ENCODE measurements at regions not wholly inside any gene's neighbourhood (a gene's known extent, or its start where the extent isn't known, plus 50 kb on each side); places are given as distances from the start of the nearest gene placed in this dataset.

DNA sequence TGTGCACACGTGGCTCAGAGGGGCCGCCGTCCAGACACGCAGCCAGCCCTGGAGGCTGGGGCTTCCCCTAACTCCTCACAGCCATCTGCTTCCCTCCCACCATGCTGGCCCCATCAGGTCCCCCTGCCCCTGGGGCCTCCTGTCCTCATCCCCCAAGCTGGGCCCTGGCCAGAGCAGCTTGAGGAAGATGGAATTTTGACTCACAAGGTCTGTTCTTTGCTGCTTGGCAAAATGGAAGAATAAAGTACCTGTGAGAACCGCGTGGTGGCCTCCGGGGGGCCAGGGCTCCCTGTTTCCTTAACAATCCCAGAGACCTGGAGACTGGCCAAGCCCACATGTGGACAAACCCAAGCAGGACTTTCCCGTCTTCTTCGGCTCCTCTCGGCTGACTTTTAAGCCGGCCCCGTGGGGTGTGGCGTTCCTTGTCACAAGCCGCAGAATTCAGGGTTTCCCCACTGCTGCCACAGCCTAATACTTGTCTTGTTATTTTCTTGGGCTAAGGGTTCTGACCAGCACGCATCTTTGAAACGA lies 872.8 kb downstream of the BRD1 start:
- DNase-seq: no peak

DNA sequence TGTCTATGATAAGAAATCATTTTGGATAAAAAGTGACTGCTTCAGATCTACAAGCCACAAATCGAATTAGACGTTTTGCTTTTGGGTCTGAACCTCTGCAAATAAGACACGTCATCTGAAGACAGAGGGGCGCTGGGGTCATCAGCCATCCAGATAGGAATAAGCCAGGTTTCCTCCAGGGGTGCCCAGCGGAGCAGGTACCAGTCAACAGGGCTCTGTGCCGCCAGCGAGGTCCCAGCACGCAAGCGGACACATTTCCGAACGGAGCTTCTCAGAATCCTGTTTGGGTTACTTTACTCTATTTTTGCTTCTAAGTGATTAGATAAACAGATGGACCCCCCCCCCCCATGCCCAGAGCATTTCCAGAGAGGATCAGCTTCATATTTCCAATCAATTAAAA lies 873.8 kb downstream of the BRD1 start:
- DNase-seq: no peak

DNA sequence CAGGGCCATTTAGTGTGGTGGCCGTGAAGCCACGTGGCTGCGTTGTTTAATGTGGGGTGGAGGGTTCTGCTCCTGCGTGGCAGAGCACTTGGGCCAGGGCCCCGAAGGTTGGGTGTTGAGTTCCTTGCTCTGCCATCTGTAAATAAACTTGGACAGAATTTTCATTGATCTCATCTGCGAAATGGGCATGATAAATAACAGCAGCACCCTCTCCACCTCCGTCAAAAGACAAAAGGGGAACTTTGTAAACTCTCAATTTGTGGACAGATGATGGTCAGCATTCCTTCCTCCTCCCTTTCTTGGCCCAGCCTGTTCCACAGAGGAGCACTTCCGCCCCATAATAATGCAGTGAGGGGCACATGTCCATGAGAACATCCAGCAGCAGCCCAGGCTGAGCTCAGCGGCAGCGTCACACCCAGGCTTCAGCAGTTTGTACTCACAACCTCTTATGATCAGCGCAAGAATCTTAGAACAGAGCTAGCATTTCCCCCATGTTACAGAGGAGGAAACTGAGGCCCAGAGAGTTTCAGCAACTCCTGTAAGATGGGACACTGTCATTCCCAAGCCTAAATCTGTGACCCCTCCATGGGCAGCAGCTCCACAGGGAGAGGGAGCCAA lies 874.5 kb downstream of the BRD1 start:
- no peak for DNase-seq

DNA sequence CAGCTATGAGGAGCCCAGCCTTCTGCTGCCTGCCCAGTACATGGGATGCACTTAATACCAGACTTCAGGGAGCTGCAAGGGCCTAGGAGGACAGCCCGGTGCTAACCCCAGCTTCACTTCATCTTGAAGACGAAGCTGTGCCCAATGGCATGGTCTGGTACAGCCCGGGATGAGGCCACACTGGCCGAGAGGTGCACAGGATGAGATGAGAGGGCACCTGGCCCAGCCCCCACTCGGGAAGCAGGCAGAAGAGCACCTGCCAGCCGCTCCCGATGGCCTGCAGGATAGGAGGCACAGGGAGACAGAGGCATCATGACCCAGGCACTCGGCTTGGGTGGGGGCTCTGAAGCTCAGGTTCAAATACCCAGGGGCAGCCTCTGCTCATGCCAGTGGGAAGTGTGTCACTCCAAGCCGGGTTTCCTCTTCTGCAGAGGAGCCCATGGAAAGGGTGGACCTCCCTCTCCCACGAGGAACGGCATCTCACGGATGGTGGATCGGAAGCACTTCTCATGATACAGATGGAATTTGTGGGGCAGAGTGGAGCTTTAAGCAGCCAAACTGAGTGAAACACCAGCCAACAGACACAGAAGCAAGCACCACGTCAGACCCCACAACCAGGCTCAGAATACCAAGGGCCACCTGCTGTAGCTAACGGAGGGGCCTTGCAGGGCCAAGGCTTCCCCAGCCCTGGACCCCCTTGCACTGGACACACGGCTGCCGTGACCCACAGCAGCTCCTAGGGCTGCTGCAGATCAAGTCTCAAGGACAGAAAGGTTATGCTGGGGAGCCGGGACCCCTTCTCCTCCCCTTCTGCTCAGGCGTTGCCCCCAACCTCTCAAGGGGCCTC lies 875.2 kb downstream of the BRD1 start:
- DNase-seq: no peak

DNA sequence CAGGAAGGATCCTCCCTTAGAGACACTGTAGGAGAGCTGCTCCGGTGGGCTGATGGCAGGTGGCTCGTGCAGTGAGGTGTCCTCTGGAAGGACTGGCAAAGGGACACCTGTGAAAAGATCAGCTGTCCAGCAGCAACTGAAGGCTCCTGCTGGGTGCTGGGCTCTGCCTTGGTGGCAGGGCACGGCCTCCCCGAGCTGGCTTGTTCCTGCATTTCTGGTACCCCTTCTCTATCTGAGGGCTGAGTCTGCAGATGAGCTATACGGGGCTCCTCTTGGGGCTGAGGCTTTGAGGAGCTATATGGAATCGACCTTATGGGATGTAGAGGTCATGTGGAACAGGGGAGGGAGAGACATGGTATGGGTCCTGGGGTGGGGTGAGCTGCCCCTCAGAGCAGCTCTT lies 875.8 kb downstream of the BRD1 start:
- DNase-seq: no peak

DNA sequence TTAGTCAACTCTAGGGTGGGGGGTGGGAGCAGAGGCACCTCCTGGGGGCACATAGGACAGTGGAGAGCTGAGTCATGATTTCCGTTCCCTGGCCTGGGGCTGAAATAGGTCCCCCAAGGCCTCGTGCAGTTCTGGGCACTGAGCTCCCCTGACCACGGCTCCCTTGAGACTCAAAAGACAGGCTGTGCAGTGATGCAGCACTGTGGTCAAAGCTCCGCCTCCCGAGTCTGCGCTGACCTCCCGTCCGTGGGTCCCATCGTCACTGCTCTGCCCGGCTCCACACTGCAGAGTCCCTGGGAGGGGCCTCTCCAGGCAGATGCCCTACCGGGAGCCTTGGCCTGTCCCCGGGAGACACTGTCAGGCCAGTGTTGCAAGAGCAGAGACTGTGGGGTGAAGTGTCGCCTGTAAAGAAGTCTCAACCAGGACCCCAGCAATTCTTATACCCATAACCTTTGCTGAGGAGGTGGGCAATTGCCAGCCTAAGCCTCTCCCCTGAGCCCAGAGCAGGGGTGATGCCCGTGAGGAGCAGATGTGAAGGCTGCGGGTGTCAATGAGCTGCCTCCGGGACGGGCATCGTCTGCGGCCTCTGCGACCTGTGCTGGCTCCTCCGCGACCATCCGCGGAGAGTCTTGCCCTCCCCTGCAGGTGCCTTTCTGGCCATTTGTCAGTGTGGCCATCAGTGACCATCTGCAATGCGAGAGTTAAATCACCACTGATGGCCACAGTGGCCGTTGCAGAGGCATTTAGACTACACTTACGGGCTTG lies 877.3 kb downstream of the BRD1 start:
- no peak for DNase-seq

DNA sequence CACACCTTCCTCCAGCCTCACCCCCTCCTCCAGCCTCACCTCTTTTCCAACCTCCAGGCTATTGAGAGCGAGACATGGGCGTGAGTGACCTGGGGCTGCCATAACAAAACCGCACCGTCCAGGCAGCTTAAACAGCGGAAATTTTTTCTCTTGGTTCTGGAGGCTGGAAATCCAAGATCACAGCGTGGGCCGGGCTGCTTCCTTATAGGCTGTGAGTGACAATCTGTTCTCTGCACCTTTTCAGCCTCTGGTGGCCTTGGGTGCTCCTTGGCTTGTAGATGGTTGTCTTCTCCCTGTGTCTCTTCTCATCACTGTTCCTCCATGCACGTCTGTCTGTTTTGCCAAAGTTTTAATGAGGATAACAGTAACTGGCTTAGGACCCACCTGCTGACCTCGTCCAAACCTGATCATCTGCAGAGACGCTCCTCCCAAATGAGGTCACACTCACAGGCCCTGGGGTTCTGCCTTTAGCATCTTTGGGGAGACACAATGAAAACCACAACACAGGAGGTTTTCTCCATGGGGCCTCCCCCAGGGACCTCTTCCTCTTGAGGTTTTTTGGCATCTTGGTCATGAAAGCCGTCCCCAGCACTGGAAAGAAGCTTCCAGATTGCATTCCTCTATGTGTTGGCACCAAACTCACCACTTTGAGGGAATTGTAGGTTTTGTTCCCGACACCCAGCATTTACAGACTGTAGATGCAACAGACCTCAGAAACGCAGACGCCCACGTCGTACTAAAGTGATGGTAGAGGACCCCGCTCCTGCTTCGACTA lies 878.1 kb downstream of the BRD1 start:
- DNase-seq: no peak

DNA sequence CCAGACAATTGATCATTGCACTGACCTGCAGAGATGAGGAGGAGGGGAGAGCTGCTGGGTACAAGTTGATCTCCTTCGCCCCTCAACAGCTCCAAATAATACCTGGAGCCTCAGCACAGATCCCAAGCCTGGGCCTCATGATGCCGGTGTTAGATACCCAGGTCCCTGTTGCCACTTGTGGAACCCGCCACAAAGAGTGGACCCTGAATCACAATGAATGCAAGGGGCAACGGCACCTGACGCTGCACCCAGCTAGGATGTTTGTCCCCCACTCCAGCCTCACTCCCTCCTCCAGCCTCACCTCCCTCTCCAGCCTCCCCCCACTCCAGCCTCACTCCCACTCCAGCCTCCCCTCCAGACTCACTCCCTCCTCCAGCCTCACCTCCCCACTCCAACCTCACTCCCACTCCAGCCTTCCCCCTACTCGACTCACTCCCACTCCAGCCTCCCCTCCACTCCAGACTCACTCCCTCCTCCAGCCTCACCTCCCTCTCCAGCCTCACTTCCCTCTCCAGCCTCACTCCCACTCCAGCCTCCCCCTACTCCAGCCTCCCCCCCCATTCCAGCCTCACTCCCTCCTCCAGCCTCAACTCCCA lies 879.0 kb downstream of the BRD1 start:
- no peak for DNase-seq

DNA sequence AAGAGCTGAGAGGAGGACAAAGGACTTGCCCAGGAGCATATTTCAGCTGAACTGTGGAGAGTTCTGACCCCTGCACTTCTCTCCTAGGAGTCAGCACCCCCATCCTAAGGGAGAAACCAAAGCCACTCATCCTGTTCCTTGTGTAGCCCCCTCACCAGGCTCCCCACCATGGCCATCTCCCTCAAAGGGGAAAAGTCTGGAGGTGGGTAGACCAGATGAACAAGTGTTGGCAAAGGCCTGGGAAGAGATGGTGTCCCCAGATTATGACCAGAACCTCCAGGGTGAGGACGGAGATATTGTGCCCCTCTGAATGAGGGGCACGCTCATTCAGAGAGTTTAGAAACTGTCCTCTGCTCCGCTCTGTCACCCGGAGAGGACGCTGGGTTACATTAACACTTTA lies 880.0 kb downstream of the BRD1 start:
- no peak for DNase-seq

DNA sequence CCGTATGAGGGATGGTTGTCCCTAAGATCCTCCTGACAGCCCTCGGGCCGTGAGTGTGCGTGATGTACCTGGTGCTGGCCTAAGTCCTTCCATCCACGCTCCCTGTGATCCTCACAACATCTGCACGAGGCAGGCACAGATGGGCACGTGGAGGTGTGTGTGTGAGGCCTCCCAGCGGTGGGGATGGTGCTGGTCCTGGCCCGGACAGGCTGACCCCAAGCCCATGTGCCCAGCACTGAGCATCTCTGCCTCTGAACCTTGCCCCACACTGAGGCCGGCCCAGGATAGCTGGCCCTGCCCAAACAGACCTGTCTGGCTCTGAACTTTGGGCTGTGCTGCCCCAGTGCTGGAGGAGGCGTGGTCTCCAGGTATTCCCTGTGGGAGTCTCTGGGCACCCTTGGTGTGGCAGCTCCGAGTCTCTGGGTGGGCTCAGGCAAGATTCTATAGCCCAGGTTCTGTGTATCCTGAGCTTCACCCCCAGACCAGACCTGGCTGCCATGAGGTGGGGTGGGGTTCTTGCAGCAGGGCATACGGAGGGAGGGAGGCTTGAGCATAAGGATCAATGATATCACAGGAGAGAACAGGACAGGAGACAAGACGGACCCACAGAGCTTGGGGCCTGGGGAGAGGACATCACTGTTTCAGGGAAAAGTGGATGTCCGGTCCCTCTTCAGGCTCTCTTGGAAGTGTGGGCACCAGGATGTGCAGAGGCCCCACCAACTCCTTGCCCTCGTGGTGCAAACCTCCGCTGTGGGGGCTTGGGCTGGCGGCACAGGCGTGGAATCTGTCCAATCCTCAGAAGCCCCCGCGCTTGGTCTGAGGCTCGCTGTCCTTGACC lies 881.8 kb downstream of the BRD1 start:
- DNase-seq: no peak

DNA sequence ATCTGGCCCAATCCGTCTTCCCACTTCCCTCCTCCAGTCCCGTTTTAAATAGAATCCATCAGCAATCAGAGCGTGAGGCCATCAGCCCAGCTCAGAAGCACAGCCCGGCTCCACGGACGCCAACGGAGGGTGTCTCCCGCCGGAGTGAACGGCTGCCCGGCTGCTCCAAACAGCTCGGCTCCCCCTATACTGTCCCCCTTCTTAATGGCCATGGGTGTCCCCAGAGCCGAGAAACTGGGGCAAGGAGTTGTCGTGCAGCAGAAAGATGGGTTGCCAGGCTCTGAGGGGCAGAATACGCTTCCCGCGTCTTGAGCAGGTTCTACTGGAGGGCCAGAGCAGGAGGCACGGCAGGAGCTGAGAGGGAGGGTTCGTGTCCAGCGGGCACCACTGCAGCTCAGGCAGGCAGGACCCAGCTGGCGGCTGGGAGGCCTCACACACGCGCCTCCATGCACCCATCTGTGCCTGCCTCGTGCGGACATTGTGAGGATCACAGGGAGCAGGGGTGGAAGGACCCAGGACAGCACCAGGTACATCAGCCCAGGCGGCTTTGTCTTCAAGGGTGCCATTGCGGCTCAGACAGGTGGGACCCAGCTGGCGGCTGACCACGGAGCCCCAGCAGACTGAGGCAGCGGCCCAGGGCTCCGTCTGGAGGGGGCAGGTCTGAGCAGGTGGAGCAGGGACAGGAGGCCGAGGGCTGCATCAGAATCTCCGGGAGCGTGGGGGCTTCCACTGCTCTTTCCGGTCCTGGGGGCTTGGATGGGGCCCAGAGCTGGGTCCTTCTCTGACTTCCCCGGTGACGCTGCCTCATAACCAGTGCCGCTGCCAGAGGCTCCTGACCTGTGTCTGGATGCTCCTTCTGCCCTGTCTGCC lies 882.7 kb downstream of the BRD1 start:
- DNase-seq: no peak

DNA sequence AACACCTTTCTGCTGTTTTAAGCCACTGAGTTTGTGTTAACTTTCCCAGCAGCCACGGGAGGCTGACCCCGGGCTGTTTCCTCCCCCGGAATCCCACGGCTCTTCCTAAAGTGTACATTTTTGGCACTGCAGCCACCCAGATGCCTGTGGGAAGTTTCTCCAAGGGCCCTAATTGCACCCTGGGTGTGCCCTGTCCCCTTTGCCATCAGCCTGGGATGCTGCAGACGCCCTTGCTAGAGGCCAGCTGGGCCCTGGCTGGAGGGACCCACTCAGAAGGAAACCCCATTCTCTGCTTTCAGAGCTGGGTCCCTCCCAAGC lies 883.3 kb downstream of the BRD1 start:
- no peak for DNase-seq

DNA sequence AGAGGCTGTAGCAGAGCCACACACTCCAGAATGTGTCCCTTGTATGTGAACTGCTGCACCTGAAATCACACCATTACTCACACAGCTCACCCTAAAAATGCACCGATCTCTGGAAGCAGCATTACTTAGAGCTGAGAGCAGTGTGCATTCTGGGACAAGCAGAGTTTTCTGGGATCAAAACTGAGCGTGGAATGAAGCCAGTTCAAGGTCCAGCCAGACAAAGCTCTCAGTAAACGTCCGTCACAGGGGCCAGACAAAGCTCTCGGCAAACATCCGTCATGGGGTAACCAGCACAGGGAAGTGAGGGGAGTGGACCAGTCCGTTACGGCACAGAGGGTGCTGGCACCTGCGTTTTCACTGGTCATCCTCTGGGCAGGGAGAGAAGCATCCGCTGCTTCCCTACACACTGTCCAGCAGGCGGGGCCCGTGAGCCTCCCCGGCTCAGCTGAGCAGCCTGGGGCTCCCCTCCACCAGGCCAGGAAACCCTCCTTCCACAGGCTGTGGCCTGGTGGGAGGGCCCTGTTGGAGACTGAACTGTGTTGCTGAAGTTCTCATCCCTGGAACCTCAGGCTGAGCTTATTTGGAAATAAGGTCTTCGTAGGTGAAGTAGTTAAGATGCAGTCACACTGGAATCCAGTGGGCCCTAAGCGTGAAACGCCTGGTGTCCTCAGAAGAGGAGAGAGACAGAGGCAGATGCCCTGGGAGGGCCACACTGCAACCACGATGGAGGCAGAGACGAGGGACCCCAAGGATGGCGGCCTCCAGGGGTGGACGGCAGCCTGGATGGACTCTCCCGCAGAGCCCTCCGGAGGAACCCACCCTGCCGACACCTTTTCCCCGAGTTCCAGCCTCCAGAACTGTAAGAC lies 883.9 kb downstream of the BRD1 start:
- no peak for DNase-seq

DNA sequence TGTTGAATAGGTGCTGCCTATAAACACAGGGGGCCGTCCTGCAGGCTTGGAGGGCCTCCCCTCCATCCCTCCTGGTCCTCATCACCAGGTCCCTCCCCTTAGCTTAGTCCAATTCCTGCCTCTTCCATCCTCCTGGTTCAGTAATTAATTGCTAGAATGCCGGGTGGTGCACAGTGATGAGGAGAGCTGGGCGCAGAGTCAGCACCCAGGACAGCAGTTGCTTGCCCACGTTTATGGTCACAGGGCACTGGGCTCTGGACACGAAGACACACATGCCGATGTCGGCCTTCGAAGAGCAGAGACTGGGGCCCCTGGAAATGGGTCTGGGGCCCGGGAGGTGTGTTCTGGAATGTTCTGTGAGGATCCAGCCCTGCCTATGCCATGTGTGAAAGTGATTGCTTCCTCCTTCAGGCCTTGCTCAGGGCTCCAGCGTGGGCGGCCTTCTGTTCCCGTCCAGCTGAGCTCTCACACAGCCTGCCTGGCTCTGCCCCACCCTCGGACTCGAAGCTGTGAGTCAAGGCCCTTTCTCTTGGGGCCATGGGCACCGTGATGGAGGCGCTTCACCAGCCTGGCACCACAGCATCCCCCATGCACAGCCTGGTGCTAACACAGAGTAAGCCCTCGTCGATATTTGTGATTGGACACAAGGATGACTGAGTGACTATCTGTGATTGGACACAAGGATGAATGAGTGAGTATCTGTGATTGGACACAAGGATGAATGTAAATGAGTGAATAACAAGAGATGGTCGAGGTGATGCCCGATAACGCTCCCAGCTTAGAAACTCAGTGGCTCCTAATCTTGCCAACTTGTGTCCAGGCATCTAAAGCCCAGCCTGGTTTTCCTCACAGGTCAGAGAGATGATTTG lies 884.7 kb downstream of the BRD1 start:
- no peak for DNase-seq

DNA sequence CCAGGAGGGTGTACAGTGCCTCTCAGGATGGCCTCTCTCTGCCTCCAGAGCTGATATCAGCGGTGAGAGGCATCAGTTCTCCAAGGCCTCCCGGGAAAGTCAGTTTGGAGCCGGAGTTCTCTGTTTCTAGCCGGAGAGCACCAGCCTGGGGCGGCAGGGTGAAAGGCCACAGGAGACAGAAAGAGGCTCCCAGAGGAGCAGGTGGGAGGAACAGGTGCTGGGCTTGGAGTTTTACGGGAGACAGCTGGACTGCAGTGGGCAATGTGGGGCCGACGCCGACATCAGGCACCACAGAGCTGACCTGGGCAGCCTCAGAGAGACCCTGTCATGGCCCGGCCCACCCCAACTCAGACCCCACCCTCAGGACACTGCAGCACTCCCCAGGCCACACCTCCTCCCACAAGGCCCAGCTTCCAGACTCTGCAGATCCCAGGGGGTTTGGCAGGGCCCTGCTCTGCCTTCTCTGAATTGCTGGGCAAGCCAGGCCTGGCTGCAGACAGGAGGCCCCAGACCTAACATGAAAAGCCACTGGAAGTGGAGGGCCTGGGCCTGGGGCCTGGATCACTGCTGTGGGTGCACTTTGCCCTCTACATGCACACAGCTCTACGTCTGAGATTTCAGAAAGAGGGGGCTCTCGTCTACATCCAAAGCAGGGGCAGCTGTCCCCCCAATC lies 885.6 kb downstream of the BRD1 start:
- no peak for DNase-seq

DNA sequence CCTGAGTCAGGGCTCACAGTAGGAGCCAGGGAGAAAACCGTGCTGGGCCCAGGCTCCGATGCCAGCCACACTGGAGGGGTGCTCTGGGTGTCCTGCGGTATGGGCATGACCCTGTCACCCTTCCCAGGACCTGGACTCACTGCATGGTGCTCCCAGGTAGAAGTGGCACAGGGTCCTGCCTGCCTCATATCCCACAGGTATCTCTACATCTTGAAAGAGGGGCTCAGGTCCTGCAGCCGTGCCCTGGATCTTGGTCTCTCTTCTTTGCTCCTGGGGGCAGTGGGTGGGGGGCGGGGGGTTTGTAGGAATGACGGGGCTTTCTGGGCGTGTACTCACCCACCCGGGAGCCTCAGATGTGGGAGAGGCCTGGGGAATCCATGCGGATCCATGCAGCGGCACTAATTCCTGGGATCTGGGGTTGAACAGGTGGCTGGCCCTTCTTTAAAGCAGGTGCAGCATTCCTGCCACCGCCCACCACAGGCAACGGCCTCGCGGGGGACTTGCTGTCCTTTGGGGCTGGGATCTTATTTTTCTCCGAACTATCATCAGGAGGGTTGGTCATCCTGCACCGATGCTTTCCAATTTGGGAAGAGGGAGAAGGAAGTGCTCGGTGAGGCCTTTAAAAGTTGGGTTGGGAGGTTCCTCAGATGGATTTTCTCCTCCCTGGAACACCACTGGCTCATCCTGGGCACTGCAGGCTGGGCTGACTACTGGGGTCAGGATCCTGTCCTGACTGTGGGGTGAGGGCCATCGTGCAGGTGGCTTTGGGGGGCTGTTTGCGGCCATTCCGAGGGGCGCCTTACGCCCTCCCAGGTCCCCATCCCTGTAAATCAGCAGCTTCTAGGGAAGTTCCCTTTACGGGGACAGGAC lies 886.4 kb downstream of the BRD1 start:
- DNase-seq: no peak

All from NCI-H1417 treated with DMSO at 0.1 percent for 48 hours (cell line).